ENCODE measurements at regions not wholly inside any gene's neighbourhood (a gene's known extent, or its start where the extent isn't known, plus 50 kb on each side); places are given as distances from the start of the nearest gene placed in this dataset.

DNA sequence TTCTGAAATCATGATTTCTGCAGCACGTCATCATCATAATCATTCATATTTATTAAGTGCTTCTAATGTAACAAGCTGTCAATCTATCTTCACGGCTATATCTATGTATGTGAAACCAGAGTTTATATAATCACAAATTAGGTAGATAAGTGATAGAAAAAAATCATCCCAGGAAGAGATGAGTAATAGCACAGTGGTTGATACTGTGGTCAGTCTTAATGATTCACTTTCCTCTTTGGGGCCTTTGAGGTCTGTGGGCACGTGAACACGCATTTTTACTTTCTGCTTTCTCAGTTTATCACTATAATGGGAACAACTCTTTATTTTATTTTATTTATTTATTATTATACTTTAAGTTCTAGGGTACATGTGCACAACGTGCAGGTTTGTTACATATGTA, 265.9 kb upstream of the NOVA1 start:
- intact Hi-C loops (cut with micrococcal nuclease; ENCODE audit: unreplicated experiment), result no loop called here
- no peaks in the 10 kb centered on the region for H3K27me3 ChIP-seq (replicated peaks; ENCODE audit: control insufficient read depth, insufficient read depth, low read length)
- no peak for DNase-seq
- H3K9me3 ChIP-seq, result no peaks in the 10 kb centered on the region
- H3K4me3 Mint-ChIP-seq (ENCODE audit: unreplicated experiment), result no peak overlapping the region
- POLR2A ChIA-PET, result no interaction called here
- BruUV-seq (replicated peaks), result no TSS peak
- H3K36me3 ChIP-seq (ENCODE audit: control insufficient read depth, insufficient read depth, low read length), result no peaks in the 10 kb centered on the region
- no peaks in the 10 kb centered on the region for H3K9me3 Mint-ChIP-seq (ENCODE audit: unreplicated experiment)
- no peak overlapping the region for H3K4me3 ChIP-seq (ENCODE audit: low read depth, low read length)
- no peaks in the 10 kb centered on the region for H3K36me3 Mint-ChIP-seq (ENCODE audit: insufficient read depth, unreplicated experiment)
- CTCF ChIA-PET, result no interaction called here
- H3K4me1 ChIP-seq, result no peaks in the 10 kb centered on the region
- H3K4me1 Mint-ChIP-seq (ENCODE audit: low read depth, unreplicated experiment), result no peaks in the 10 kb centered on the region
- no peak overlapping the region for H3K27ac Mint-ChIP-seq (ENCODE audit: unreplicated experiment)
- TF ChIP-seq, protein P1, sequence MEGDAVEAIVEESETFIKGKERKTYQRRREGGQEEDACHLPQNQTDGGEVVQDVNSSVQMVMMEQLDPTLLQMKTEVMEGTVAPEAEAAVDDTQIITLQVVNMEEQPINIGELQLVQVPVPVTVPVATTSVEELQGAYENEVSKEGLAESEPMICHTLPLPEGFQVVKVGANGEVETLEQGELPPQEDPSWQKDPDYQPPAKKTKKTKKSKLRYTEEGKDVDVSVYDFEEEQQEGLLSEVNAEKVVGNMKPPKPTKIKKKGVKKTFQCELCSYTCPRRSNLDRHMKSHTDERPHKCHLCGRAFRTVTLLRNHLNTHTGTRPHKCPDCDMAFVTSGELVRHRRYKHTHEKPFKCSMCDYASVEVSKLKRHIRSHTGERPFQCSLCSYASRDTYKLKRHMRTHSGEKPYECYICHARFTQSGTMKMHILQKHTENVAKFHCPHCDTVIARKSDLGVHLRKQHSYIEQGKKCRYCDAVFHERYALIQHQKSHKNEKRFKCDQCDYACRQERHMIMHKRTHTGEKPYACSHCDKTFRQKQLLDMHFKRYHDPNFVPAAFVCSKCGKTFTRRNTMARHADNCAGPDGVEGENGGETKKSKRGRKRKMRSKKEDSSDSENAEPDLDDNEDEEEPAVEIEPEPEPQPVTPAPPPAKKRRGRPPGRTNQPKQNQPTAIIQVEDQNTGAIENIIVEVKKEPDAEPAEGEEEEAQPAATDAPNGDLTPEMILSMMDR (IDR thresholded peaks at IDR 0.05; ENCODE audit: insufficient read depth in 1 of 2, low read depth in 1 of 2, low read length in 1 of 2, severe bottlenecking in 1 of 2, unreplicated experiment in 1 of 2), result no peak
- no peaks in the 10 kb centered on the region for H3K27me3 Mint-ChIP-seq (ENCODE audit: insufficient read depth, unreplicated experiment)

DNA sequence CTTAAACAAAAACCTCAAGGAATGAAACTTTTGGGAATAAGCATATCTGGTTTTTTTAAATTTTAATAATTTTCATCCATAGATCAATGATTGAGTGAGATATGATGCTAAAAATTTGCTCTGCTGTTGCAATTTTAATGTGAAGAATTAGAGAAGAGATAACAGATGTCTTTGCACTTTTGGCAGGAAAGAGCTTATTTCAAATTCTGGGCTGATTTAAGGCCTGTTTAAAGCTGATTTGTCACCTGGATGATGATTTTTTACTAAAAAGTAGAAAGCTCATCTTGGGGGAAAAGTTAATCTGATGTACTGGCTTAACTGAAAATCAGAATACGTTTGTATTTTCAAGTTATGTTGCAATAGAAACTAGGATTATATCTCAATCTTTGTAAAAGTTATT, 268.9 kb upstream of the NOVA1 start:
- H3K27ac Mint-ChIP-seq (ENCODE audit: unreplicated experiment), result no peak overlapping the region
- H3K4me3 Mint-ChIP-seq (ENCODE audit: unreplicated experiment), result no peak overlapping the region
- Histone ChIP-seq H3K4me1 (no peaks in the 10 kb centered on the region), H3K4me3 (ENCODE audit: low read depth, low read length) (no peak overlapping the region), H3K36me3 (ENCODE audit: control insufficient read depth, insufficient read depth, low read length) (no peaks in the 10 kb centered on the region), H3K27me3 (replicated peaks; ENCODE audit: control insufficient read depth, insufficient read depth, low read length) (no peaks in the 10 kb centered on the region), H3K9me3 (no peaks in the 10 kb centered on the region)
- no peaks in the 10 kb centered on the region for H3K27me3 Mint-ChIP-seq (ENCODE audit: insufficient read depth, unreplicated experiment)
- intact Hi-C loops (cut with micrococcal nuclease; ENCODE audit: unreplicated experiment), result loop anchor here (1.0 kb wide), 1 partner anchor 24 kb away; no protein-coding TSS in a partner anchor
- BruUV-seq (replicated peaks), result no TSS peak
- TF ChIP-seq, protein P1 (IDR thresholded peaks at IDR 0.05; ENCODE audit: insufficient read depth in 1 of 2, low read depth in 1 of 2, low read length in 1 of 2, severe bottlenecking in 1 of 2, unreplicated experiment in 1 of 2), result no peak
- DNase-seq, result no peak
- H3K36me3 Mint-ChIP-seq (ENCODE audit: insufficient read depth, unreplicated experiment), result no peaks in the 10 kb centered on the region
- CTCF ChIA-PET, result no interaction called here
- POLR2A ChIA-PET, result no interaction called here
- no peaks in the 10 kb centered on the region for H3K4me1 Mint-ChIP-seq (ENCODE audit: low read depth, unreplicated experiment)
- no peaks in the 10 kb centered on the region for H3K9me3 Mint-ChIP-seq (ENCODE audit: unreplicated experiment)

DNA sequence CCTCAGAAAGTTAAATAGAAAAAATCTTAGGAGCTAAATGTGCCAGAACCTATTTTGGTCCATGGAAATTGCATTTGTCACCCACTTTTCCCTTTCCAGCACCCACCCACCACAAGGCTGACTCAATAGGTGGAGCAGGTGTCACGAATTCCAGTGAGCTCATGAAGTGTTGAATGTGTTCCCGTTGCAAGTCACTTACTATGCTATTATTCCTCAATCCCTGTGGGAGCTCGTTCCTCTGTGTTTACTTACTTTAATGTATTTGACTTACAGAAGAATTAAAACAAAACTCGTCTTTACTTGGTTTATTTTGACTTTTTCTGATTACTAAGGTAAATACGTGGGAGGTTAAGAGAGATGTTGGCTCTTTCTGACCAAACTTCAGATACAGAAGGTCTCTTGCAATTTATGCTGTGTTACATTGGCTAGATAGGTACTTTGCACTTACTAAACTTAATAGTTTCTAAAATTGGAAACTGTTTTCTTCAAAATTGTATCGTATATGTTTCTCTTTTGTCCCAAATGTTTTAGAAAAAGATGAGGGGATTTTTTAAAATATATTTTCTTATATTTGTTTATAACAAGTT, 269.4 kb upstream of the NOVA1 start:
- H3K27me3 Mint-ChIP-seq (ENCODE audit: insufficient read depth, unreplicated experiment), result no peaks in the 10 kb centered on the region
- H3K27me3 ChIP-seq (replicated peaks; ENCODE audit: control insufficient read depth, insufficient read depth, low read length), result no peaks in the 10 kb centered on the region
- peak in 1 of 2 experiments; percentile 26 for DNase-seq

More for the DNA sequence above, 269.4 kb upstream of the NOVA1 start:
- no peaks in the 10 kb centered on the region for H3K4me1 Mint-ChIP-seq (ENCODE audit: low read depth, unreplicated experiment)
- ChIA-PET CTCF (no interaction called here), POLR2A (no interaction called here)
- no peak overlapping the region for H3K4me3 Mint-ChIP-seq (ENCODE audit: unreplicated experiment)
- BruUV-seq (replicated peaks), result no TSS peak
- no peak overlapping the region for H3K4me3 ChIP-seq (ENCODE audit: low read depth, low read length)
- no peaks in the 10 kb centered on the region for H3K4me1 ChIP-seq
- no peaks in the 10 kb centered on the region for H3K36me3 ChIP-seq (ENCODE audit: control insufficient read depth, insufficient read depth, low read length)
- intact Hi-C loops (cut with micrococcal nuclease; ENCODE audit: unreplicated experiment), result loop anchor here (1.0 kb wide), 1 partner anchor 25 kb away; no protein-coding TSS in a partner anchor
- H3K9me3 Mint-ChIP-seq (ENCODE audit: unreplicated experiment), result no peaks in the 10 kb centered on the region
- TF ChIP-seq, protein P1 (IDR thresholded peaks at IDR 0.05; ENCODE audit: insufficient read depth in 1 of 2, low read depth in 1 of 2, low read length in 1 of 2, severe bottlenecking in 1 of 2, unreplicated experiment in 1 of 2), result no peak
- no peaks in the 10 kb centered on the region for H3K36me3 Mint-ChIP-seq (ENCODE audit: insufficient read depth, unreplicated experiment)
- H3K27ac Mint-ChIP-seq (ENCODE audit: unreplicated experiment), result no peak overlapping the region
- no peaks in the 10 kb centered on the region for H3K9me3 ChIP-seq

Measured in Caco-2 (cell line).